SK-N-SH (cell line): ENCODE measurements at regions not wholly inside any gene's neighbourhood (a gene's known extent, or its start where the extent isn't known, plus 50 kb on each side); places are given as distances from the start of the nearest gene placed in this dataset.

Experiments used
- CTCF ChIP-seq: fragments of 200-600 bp; sonication (generic); IDR thresholded peaks from 2 replicates; pipeline ENCODE4 v1.6.1; 2017; ENCODE audit warnings: antibody characterized with exemption, mild to moderate bottlenecking, moderate library complexity
- TCF12 ChIP-seq: IDR thresholded peaks from 2 replicates; pipeline ENCODE4 v1.4.0; 2012

GRCh38 chr13:80552851-80553440, 212.0 kb upstream of the SPRY2 start:
- TF ChIP-seq CTCF (no peak), TCF12 (no peak)
